ENCODE measurements at regions not wholly inside any gene's neighbourhood (a gene's known extent, or its start where the extent isn't known, plus 50 kb on each side); places are given as distances from the start of the nearest gene placed in this dataset.
A peak's percentile ranks its signal among the peaks of the same experiment; 100 is the strongest.

GRCh38 chr11:119832202-119832935 lies 103.4 kb upstream of the NECTIN1 start:
- H3K27me3 Mint-ChIP-seq (ENCODE audit: insufficient read depth, unreplicated experiment) = peaks cover 5% of the 10 kb centered on the region
- H3K4me3 Mint-ChIP-seq (ENCODE audit: unreplicated experiment) = no peak overlapping the region
- DNase-seq = peak; percentile 49 to 74
- H3K36me3 Mint-ChIP-seq (ENCODE audit: insufficient read depth, unreplicated experiment) = no peaks in the 10 kb centered on the region
- peaks cover 6% of the 10 kb centered on the region; the same call in 1 of the 2 replicates for H3K9me3 ChIP-seq
- H3K36me3 ChIP-seq (ENCODE audit: control insufficient read depth, insufficient read depth, low read length) = no peaks in the 10 kb centered on the region
- ChIA-PET CTCF (interaction anchor here (0.7 kb wide), 1 partner anchor 190 kb away, joined by 3 read pairs; no protein-coding TSS in a partner anchor), POLR2A (no interaction called here)
- BruUV-seq (replicated peaks) = no TSS peak
- peaks cover 9% of the 10 kb centered on the region for H3K4me1 ChIP-seq
- H3K4me3 ChIP-seq (ENCODE audit: low read depth, low read length) = no peak overlapping the region
- peaks cover 6% of the 10 kb centered on the region for H3K9me3 Mint-ChIP-seq (ENCODE audit: unreplicated experiment)
- intact Hi-C loops (cut with micrococcal nuclease; ENCODE audit: unreplicated experiment) = no loop called here
- H3K27ac Mint-ChIP-seq (ENCODE audit: unreplicated experiment) = no peak overlapping the region
- peaks cover 7% of the 10 kb centered on the region for H3K4me1 Mint-ChIP-seq (ENCODE audit: low read depth, unreplicated experiment)
- TF ChIP-seq CTCF (IDR thresholded peaks at IDR 0.05; ENCODE audit: insufficient read depth in 1 of 2, low read depth in 1 of 2, low read length in 1 of 2, severe bottlenecking in 1 of 2, unreplicated experiment in 1 of 2) = no peak
- H3K27me3 ChIP-seq (replicated peaks; ENCODE audit: control insufficient read depth, insufficient read depth, low read length) = no peaks in the 10 kb centered on the region

- intact Hi-C loops (cut with micrococcal nuclease; ENCODE audit: unreplicated experiment) = no loop called here
- Histone ChIP-seq H3K9me3 (no peaks in the 10 kb centered on the region), H3K4me1 (peaks cover 9% of the 10 kb centered on the region), H3K4me3 (ENCODE audit: low read depth, low read length) (no peak overlapping the region), H3K36me3 (ENCODE audit: control insufficient read depth, insufficient read depth, low read length) (no peaks in the 10 kb centered on the region), H3K27me3 (replicated peaks; ENCODE audit: control insufficient read depth, insufficient read depth, low read length) (no peaks in the 10 kb centered on the region)
- ChIA-PET CTCF (interaction anchor here (0.7 kb wide), 1 partner anchor 163 kb away, joined by 3 read pairs; no protein-coding TSS in a partner anchor), POLR2A (no interaction called here)
- Mint-ChIP-seq H3K27ac (ENCODE audit: unreplicated experiment) (no peak overlapping the region), H3K9me3 (ENCODE audit: unreplicated experiment) (peaks cover 1% of the 10 kb centered on the region), H3K36me3 (ENCODE audit: insufficient read depth, unreplicated experiment) (no peaks in the 10 kb centered on the region), H3K4me3 (ENCODE audit: unreplicated experiment) (no peak overlapping the region), H3K4me1 (ENCODE audit: low read depth, unreplicated experiment) (peaks cover 7% of the 10 kb centered on the region), H3K27me3 (ENCODE audit: insufficient read depth, unreplicated experiment) (peaks cover 5% of the 10 kb centered on the region)
- no peak for TF ChIP-seq CTCF (IDR thresholded peaks at IDR 0.05; ENCODE audit: insufficient read depth in 1 of 2, low read depth in 1 of 2, low read length in 1 of 2, severe bottlenecking in 1 of 2, unreplicated experiment in 1 of 2)
- BruUV-seq (replicated peaks) = no TSS peak
- DNase-seq = no peak
These were observed 102.0 kb upstream of the NECTIN1 start for GRCh38 chr11:119831011-119831410.

GRCh38 chr11:119830400-119830799 lies 101.4 kb upstream of the NECTIN1 start:
- Mint-ChIP-seq H3K36me3 (ENCODE audit: insufficient read depth, unreplicated experiment) (no peaks in the 10 kb centered on the region), H3K4me3 (ENCODE audit: unreplicated experiment) (no peak overlapping the region), H3K4me1 (ENCODE audit: low read depth, unreplicated experiment) (peaks cover 7% of the 10 kb centered on the region), H3K9me3 (ENCODE audit: unreplicated experiment) (peaks cover 7% of the 10 kb centered on the region), H3K27ac (ENCODE audit: unreplicated experiment) (no peak overlapping the region), H3K27me3 (ENCODE audit: insufficient read depth, unreplicated experiment) (peaks cover 9% of the 10 kb centered on the region)
- ChIA-PET CTCF (interaction anchor here (0.6 kb wide), 1 partner anchor 23 kb away, joined by 3 read pairs; no protein-coding TSS in a partner anchor), POLR2A (no interaction called here)
- Histone ChIP-seq H3K4me3 (ENCODE audit: low read depth, low read length) (no peak overlapping the region), H3K36me3 (ENCODE audit: control insufficient read depth, insufficient read depth, low read length) (no peaks in the 10 kb centered on the region), H3K27me3 (replicated peaks; ENCODE audit: control insufficient read depth, insufficient read depth, low read length) (no peaks in the 10 kb centered on the region), H3K4me1 (peaks cover 9% of the 10 kb centered on the region), H3K9me3 (0 out of 2 replicates have a peak, but pooled peaks cover 5% of the 10 kb centered on the region)
- BruUV-seq (replicated peaks) = no TSS peak
- intact Hi-C loops (cut with micrococcal nuclease; ENCODE audit: unreplicated experiment) = no loop called here
- no peak for TF ChIP-seq CTCF (IDR thresholded peaks at IDR 0.05; ENCODE audit: insufficient read depth in 1 of 2, low read depth in 1 of 2, low read length in 1 of 2, severe bottlenecking in 1 of 2, unreplicated experiment in 1 of 2)
- no peak for DNase-seq

Measured in Caco-2 (cell line).